K562 (cell line): ENCODE measurements at regions not wholly inside any gene's neighbourhood (a gene's known extent, or its start where the extent isn't known, plus 50 kb on each side); places are given as distances from the start of the nearest gene placed in this dataset.

Experiments
- BACH1 ChIP-seq: fragments of 200-800 bp; sonication (Bioruptor generic); IDR thresholded peaks from 2 replicates; pipeline ENCODE4 v1.6.1; 2016; ENCODE audit warnings: missing genetic modification characterization, missing compliant biosample characterization
- C11orf30 ChIP-seq: fragments of 450-650 bp; IDR thresholded peaks from 2 replicates; pipeline ENCODE4 v1.6.1; 2016; ENCODE audit warnings: low read depth, mild to moderate bottlenecking
- CHD7 ChIP-seq: fragments of 200-600 bp; sonication (generic); IDR thresholded peaks from one replicate; pipeline ENCODE4 v1.6.1; 2012; ENCODE audit warnings: mild to moderate bottlenecking, low read depth, low read length, inconsistent platforms
- ESRRB ChIP-seq: fragments of 250-450 bp; sonication (Bioruptor Pico); IDR thresholded peaks from 2 replicates; pipeline ENCODE4 v1.5.0; 2020; ENCODE audit warnings: mild to moderate bottlenecking, moderate library complexity, borderline replicate concordance
- ETV5 ChIP-seq: sonication (generic); formaldehyde crosslinking; IDR thresholded peaks from 2 replicates; pipeline ENCODE4 v1.4.0; 2020; ENCODE audit warnings: low read depth, mild to moderate bottlenecking, missing genetic modification reagents
- HMGXB4 ChIP-seq: sonication (generic); formaldehyde crosslinking; IDR thresholded peaks from 2 replicates; pipeline ENCODE4 v1.8.1; 2023; ENCODE audit warnings: mild to moderate bottlenecking, missing genetic modification reagents
- LEF1 ChIP-seq: fragments of 450-650 bp; IDR thresholded peaks from 2 replicates; pipeline ENCODE4 v1.6.1; 2016; ENCODE audit warnings: mild to moderate bottlenecking
- MIER1 ChIP-seq: fragments of 450-650 bp; IDR thresholded peaks from 2 replicates; pipeline ENCODE4 v1.6.1; 2016; ENCODE audit warnings: antibody characterized with exemption, mild to moderate bottlenecking, low read depth
- RUNX1 ChIP-seq: sonication (generic); IDR thresholded peaks from 2 replicates; pipeline ENCODE4 v1.6.1; 2016; ENCODE audit warnings: antibody characterized with exemption, low read depth
- ZBTB7A ChIP-seq: IDR thresholded peaks from 2 replicates; pipeline ENCODE4 v1.6.1; 2011; ENCODE audit warnings: low read depth, mild to moderate bottlenecking, low read length, moderate library complexity, borderline replicate concordance; ENCODE audit not compliant: control insufficient read depth
- ZFP30 ChIP-seq: fragments of 250-450 bp; sonication (Bioruptor Pico); IDR thresholded peaks from 2 replicates; pipeline ENCODE4 v1.8.0; 2022; ENCODE audit warnings: moderate library complexity, mild to moderate bottlenecking, inconsistent platforms, borderline replicate concordance
- ZFX ChIP-seq: sonication (generic); formaldehyde crosslinking; IDR thresholded peaks from 2 replicates; pipeline ENCODE4 v1.8.0; 2022; ENCODE audit warnings: mild to moderate bottlenecking, missing genetic modification reagents, moderate library complexity
- ZNF134 ChIP-seq: fragments of 250-450 bp; sonication (Bioruptor Pico); conservative IDR thresholded peaks from 2 replicates; pipeline ENCODE4 v1.4.0; 2020
- ZNF263 ChIP-seq: sonication (generic); formaldehyde crosslinking; IDR thresholded peaks from 2 replicates; pipeline ENCODE4 v1.8.0; 2022; ENCODE audit warnings: mild to moderate bottlenecking, missing genetic modification reagents, borderline replicate concordance
- ZNF347 ChIP-seq: fragments of 450-650 bp; formaldehyde crosslinking; IDR thresholded peaks from 2 replicates; pipeline ENCODE4 v1.4.0; 2020; ENCODE audit warnings: low read depth, mild to moderate bottlenecking, moderate library complexity
- ZNF551 ChIP-seq: fragments of 250-450 bp; sonication (Bioruptor Pico); IDR thresholded peaks from 2 replicates; pipeline ENCODE4 v1.5.0; 2021; ENCODE audit warnings: mild to moderate bottlenecking, moderate library complexity
- ZNF561 ChIP-seq: fragments of 450-650 bp; formaldehyde crosslinking; conservative IDR thresholded peaks from 2 replicates; pipeline ENCODE4 v1.4.0; 2020; ENCODE audit warnings: mild to moderate bottlenecking, moderate library complexity

GRCh38 chr12:23423097-23423687, 526.3 kb downstream of the SOX5 start (continued):
- TF ChIP-seq ESRRB (CRISPR knock-in tag) = no peak
- no peak for TF ChIP-seq BACH1 (tag)
- TF ChIP-seq ZNF551 = no peak
- TF ChIP-seq ZNF263 (CRISPR knock-in tag) = no peak
- TF ChIP-seq ZFP30 (CRISPR knock-in tag) = no peak
- TF ChIP-seq ETV5 = no peak
- no peak for TF ChIP-seq HMGXB4 (CRISPR knock-in tag)
- TF ChIP-seq RUNX1 = no peak
- no peak for TF ChIP-seq ZNF347 (CRISPR knock-in tag)
- no peak for TF ChIP-seq CHD7
- TF ChIP-seq ZNF134 = no peak
- TF ChIP-seq LEF1 = peak; percentile 67
- peak; percentile 50; the same call in 1 of the 2 replicates for TF ChIP-seq C11orf30
- TF ChIP-seq MIER1 = no peak
- no peak for TF ChIP-seq ZFX (CRISPR knock-in tag)
- no peak for TF ChIP-seq ZNF561 (CRISPR knock-in tag)
- no peak for TF ChIP-seq ZBTB7A
